ENCODE measurements at regions not wholly inside any gene's neighbourhood (a gene's known extent, or its start where the extent isn't known, plus 50 kb on each side); places are given as distances from the start of the nearest gene placed in this dataset.
"Not testable (repeated sequence)": the region's sequence is repeated elsewhere in the genome, so short reads cannot be mapped to it uniquely, and the experiment has no call there.

- no peak for DNase-seq
Observed at GRCh38 chr3:166810741-166811445, 569.2 kb downstream of the ZBBX start.

- no peak for DNase-seq
Observed at GRCh38 chr3:166809520-166809919, 570.6 kb downstream of the ZBBX start.

GRCh38 chr3:166788936-166789335, 591.2 kb downstream of the ZBBX start:
- no peak for DNase-seq

GRCh38 chr3:166785876-166786275, 594.2 kb downstream of the ZBBX start:
- no peak for DNase-seq

GRCh38 chr3:166783206-166783605, 596.9 kb downstream of the ZBBX start:
- DNase-seq = no peak

- DNase-seq = no peak
Observed at GRCh38 chr3:166764698-166765318, 615.3 kb downstream of the ZBBX start.

GRCh38 chr3:166759736-166760513, 620.2 kb downstream of the ZBBX start:
- DNase-seq = no peak

GRCh38 chr3:166752214-166752613, 627.9 kb downstream of the ZBBX start:
- no peak for DNase-seq

GRCh38 chr3:166743481-166744134, 636.5 kb downstream of the ZBBX start:
- no peak for DNase-seq

- no peak for DNase-seq
Observed at GRCh38 chr3:166734734-166735133, 645.4 kb downstream of the ZBBX start.

- DNase-seq = no peak
Observed at GRCh38 chr3:166731701-166732100, 648.4 kb downstream of the ZBBX start.

- DNase-seq = no peak
Observed at GRCh38 chr3:166721466-166721865, 658.6 kb downstream of the ZBBX start.

- DNase-seq = no peak
Observed at GRCh38 chr3:166714206-166714605, 665.9 kb downstream of the ZBBX start.

- no peak for DNase-seq
Observed at GRCh38 chr3:166713787-166714186, 666.3 kb downstream of the ZBBX start.

GRCh38 chr3:166706094-166706493, 674.0 kb downstream of the ZBBX start:
- DNase-seq = no peak

GRCh38 chr3:166697495-166697894, 682.6 kb downstream of the ZBBX start:
- no peak for DNase-seq

- no peak for DNase-seq
Observed at GRCh38 chr3:166696103-166696502, 684.0 kb downstream of the ZBBX start.

- DNase-seq = no peak
Observed at GRCh38 chr3:166688665-166689064, 691.4 kb downstream of the ZBBX start.

GRCh38 chr3:166685246-166685645, 694.9 kb downstream of the ZBBX start:
- DNase-seq = no peak

- DNase-seq = not testable (repeated sequence)
Observed at GRCh38 chr3:166684077-166684476, 696.0 kb downstream of the ZBBX start.

- no peak for DNase-seq
Observed at GRCh38 chr3:166669781-166670180, 710.3 kb downstream of the ZBBX start.

GRCh38 chr3:166663194-166663593, 716.9 kb downstream of the ZBBX start:
- DNase-seq = no peak

- DNase-seq = no peak
Observed at GRCh38 chr3:166661621-166662020, 718.5 kb downstream of the ZBBX start.
